NCI-H460 (cell line): ENCODE measurements at regions not wholly inside any gene's neighbourhood (a gene's known extent, or its start where the extent isn't known, plus 50 kb on each side); places are given as distances from the start of the nearest gene placed in this dataset.

Source experiments
- DNase-seq: peaks from one replicate; pipeline ENCODE4 v3.0.0-alpha.2; 2016; ENCODE audit warnings: low read depth; ENCODE audit errors: extremely low read depth

DNA sequence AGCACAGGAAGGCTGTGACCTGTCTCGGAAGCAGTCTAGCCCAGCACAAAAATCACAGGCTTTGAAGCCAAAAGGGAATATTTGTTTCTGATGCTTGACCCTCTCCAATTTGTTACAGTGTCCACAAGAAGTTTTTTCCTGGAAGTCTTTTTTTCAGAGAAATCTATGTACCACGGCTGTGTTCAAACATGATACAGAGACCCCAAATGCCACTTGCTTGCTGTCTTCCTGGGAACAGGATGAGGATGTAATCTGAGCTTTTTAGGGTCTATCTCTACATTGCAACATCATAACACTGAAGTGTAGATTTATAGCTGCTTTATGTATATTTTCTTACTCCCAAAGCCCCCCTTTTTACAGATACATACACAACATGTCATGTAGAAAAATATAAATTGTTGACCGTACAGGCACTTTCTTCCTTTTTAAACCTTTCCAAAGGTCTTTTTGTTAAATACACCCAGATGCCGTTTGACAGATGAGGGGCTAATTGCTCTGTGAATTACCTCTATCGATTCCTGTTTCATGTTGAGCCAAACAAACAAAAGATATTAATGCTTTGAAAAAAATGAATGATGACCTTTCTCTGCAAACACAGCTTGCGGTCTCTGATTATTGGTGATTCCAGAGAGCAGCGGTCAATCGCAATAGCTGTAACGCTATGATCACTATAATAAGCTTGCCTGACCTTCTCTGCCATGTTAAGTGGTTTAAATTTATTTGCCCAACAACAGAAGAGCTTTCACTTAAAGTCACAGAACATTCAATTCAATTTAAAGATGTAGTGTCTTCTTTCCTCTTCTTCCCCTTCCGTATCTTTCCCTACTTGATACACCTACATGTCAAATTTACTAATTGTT is 875.9 kb upstream of the NR2F2 start:
- no peak for DNase-seq

GRCh38 chr15:95457520-95457919 is 873.0 kb upstream of the NR2F2 start:
- DNase-seq: no peak

DNA sequence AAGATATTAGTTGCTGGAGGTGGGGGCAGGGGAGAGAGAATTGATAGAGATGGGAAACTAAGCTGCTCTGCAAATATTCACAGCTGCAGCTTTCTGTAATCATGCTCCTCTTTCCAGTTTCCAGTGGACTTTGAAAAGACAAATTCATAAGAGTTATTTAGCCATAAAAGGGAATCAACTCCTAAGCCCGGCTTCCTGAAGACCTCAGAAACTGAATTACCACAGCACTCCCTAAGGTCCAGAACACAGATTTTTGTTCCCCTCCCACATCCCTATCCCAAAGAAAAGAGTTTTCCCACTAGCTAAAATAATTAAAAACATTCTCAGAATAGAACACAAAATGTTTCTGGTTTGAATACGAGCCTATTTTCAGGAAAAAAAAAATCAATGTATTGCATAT is 871.8 kb upstream of the NR2F2 start:
- no peak for DNase-seq

DNA sequence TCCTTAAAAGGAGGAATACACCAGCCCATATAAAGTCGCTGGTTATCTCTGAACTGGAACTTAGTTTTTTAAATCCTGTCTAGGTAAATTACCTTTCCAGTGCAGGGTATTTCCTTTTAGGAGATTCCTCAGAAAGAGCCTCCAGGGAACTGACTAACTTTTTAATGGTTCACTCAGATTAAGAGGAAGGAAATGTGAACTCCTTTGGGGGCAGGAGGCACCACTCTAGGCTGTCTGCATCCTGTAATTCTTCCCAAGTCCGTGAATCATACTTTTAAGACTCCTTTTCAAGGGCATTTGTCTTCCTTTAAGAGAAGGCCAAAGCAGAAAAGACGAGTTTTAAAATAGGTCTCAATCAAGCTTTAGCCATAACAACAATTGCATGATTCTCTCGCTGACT is 871.2 kb upstream of the NR2F2 start:
- no peak for DNase-seq

GRCh38 chr15:95464509-95464908 is 866.0 kb upstream of the NR2F2 start:
- no peak for DNase-seq

DNA sequence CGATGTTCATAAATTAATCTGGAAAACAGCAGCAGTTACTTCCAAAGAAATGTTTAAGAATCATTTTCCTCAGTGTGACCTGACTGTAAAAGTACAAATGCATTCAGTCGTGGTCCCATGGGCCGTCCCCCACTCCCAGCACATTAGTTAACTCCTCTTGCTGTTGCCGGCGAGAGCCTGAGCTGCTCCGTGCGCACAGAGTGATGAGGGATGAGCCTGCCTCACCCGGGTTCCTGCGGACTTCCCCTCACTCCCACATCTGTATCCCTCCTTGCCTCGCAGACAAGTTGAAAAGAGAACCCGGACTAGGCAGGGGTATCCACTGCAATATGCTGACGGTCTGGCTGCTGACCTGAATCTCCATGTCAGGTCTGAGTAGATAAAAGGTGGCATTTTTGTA is 861.7 kb upstream of the NR2F2 start:
- no peak for DNase-seq

DNA sequence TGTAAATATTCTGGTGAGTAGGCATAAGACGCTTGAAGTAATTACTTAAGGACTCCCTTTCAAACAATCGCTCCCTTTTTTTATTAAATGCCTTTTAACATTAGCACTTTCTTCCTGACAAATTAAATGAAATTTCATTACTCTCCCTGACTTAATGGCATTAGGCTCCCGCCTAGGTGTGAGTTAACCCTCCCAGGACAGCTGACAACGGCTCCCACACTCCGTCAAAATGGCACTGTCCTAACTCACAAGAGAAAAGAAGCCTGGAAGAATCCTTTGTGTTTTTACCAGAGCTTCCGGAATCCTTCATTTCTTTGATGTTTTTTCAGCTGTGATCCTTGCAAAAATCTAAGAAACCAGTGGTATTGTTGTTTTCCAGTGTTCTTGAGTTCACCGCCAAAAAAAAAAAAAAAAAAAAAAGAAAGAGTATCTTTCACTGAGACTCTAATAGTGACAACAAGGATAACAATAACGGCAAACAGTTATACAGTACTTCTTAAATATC is 861.0 kb upstream of the NR2F2 start:
- DNase-seq: no peak

GRCh38 chr15:95470529-95470928 is 860.0 kb upstream of the NR2F2 start:
- no peak for DNase-seq

GRCh38 chr15:95470997-95471689 is 859.4 kb upstream of the NR2F2 start:
- DNase-seq: no peak

- no peak for DNase-seq
Observed at GRCh38 chr15:95471690-95472086, 858.8 kb upstream of the NR2F2 start.

DNA sequence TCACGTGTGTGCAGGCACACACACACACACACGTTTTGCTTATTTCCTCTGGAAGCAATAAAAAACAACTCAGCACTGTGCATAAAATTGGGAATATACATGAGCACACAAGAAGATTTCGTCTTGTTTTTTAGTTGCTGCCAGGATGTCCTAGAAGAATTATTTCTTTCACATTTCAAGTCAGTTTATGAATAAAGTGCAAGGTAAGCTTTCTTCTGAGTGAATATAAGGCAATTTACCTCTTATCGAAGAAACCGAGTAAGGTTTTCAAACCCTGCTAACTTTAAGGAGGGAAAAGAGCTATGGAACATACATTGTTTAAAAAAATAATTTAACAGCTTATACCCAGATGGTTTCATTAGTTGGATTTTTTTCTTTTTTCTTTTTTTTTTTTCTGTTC is 855.4 kb upstream of the NR2F2 start:
- no peak for DNase-seq

DNA sequence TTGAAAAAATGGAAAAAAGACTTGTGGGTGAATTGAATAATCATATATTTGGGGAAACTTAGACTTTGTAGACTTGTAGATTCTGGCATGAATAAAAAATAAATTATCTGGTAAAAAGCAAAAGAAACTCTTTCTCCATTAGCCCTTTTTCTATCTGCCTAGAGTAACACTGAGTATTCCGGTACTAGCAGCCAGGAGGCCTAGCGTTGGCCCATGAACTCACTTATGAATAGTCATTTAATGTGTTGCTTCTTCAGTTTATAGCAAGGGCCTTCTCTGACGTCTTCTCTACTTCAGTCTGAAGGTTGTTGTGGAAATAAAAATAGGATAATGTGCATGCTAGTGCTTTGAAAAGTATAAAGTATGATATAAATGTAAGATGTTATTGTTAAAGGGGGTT is 851.2 kb upstream of the NR2F2 start:
- no peak for DNase-seq

DNA sequence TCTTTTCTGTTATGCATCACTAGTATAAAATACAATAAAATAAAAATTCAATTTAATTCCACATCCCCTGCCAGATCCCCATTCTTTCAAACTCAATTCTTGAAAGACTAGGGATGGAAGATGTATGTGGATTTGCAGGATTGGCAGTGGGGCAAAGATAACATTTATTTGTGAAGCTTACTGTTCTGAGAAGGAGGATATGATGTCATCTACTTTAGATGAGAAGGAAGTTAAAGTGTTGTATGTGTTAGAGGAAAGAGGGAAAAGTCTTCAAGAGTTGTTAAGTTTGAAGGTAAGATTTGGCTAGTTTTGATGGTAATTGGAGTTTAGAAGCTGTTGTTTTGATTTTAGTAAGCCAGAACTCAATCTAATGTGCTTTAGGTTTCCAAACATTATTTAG is 845.1 kb upstream of the NR2F2 start:
- DNase-seq: no peak

GRCh38 chr15:95486224-95486623 is 844.3 kb upstream of the NR2F2 start:
- DNase-seq: no peak

GRCh38 chr15:95489103-95489502 is 841.4 kb upstream of the NR2F2 start:
- DNase-seq: no peak

DNA sequence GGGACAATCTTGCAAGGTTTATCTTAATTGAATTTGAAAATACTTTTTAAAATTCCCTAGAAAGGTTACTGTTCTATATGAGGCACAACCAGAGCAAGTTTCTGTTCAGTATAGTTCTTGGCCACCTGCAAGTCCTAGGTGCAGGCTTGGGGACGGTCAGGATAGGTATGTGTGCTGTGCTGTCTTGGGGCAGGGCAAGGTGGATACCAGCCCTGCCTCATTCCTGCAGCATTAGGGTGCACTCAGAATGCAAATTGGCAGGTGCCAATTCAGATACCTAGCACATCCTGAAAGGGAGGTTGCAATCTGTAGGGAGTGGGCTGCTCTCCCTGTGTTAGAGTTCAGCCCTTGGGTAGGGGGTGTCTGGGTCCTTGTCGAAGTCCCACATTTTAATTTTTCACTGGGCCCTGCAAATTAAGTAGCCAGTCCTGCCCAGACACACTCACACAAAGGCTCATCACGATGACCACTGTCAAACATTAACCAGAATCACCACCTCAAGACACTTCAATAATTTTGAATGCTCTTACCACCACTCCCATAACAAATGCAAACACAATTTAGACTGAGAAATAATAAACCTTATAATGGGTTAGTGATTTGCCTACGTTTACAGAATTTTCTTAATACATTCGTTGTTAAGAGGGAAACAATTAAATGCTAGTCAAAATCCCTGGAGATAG is 838.0 kb upstream of the NR2F2 start:
- no peak for DNase-seq

- no peak for DNase-seq
Observed at GRCh38 chr15:95494971-95495541, 835.4 kb upstream of the NR2F2 start.

- no peak for DNase-seq
Observed at GRCh38 chr15:95497634-95498033, 832.9 kb upstream of the NR2F2 start.

DNA sequence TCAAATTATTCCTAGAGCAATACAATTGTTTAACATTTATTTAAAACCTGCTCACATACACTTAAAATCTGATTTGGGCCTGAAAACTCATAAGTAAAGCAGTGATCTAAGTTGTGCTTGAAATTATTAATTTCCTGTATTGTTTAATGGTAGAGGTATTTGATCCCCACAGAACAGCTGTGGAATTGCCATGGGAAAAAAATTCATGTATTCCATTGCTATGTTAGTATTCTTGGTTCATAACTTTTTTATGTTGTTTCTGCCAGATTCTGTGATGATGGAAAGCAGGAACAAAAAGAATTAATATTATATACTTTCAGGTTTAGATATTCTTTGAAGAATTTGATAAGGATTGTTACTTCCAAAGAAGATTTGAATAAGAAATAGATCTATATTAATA is 831.5 kb upstream of the NR2F2 start:
- no peak for DNase-seq

- no peak for DNase-seq
Observed at GRCh38 chr15:95499397-95499796, 831.1 kb upstream of the NR2F2 start.

- DNase-seq: no peak
Observed at GRCh38 chr15:95501865-95502264, 828.6 kb upstream of the NR2F2 start.
